B cell (primary cell): ENCODE measurements at regions not wholly inside any gene's neighbourhood (a gene's known extent, or its start where the extent isn't known, plus 50 kb on each side); places are given as distances from the start of the nearest gene placed in this dataset.

Experiments used
- CTCF ChIP-seq: fragments of 200-600 bp; IDR thresholded peaks from one replicate; pipeline ENCODE4 v1.8.0; 2022; ENCODE audit warnings: antibody characterized with exemption, mild to moderate bottlenecking
- EZH2 ChIP-seq: IDR thresholded peaks from 2 replicates; pipeline ENCODE4 v1.6.1; 2012; ENCODE audit warnings: borderline replicate concordance, low read depth, mild to moderate bottlenecking, moderate library complexity, low read length; ENCODE audit not compliant: insufficient read depth, poor library complexity, severe bottlenecking

GRCh38 chr13:65912516-65912915, 1317.6 kb downstream of the PCDH9 start:
- TF ChIP-seq CTCF, result no peak
- TF ChIP-seq EZH2, result no peak
